ENCODE measurements at regions not wholly inside any gene's neighbourhood (a gene's known extent, or its start where the extent isn't known, plus 50 kb on each side); places are given as distances from the start of the nearest gene placed in this dataset.
A peak's percentile ranks its signal among the peaks of the same experiment; 100 is the strongest.
"Not testable (repeated sequence)": the region's sequence is repeated elsewhere in the genome, so short reads cannot be mapped to it uniquely, and the experiment has no call there.

- no peak for DNase-seq (ENCODE audit: low spot score)
Measured at GRCh38 chr6:150456466-150456865, 87.7 kb downstream of the IYD start.

- no peak for DNase-seq (ENCODE audit: low spot score)
Measured at GRCh38 chr6:150456902-150457643, 88.3 kb downstream of the IYD start.

GRCh38 chr6:150458579-150458978 is 89.8 kb downstream of the IYD start:
- peak; percentile 9 for DNase-seq (ENCODE audit: low spot score)

GRCh38 chr6:150463852-150464251 is 95.0 kb downstream of the IYD start:
- DNase-seq (ENCODE audit: low spot score) = no peak

DNA sequence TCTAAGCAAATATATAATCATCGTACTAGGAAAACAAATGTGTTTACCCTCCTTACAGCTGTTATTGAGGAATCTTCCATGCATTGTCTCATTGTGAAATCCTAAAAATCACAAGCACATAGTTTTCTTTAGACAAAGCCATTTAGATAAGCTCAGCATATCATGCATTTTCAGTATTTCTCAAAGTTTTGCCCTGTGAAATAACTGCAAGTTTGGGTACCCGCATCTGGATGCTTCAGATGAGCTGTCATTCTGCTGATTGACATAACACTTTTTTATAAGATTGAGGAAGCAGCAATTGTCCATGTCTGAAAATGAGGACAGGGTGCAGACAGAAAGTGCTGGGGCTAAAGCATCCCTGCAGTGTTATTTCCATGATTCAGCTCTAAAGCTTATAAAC is 96.2 kb downstream of the IYD start:
- DNase-seq (ENCODE audit: low spot score) = no peak

- no peak for DNase-seq (ENCODE audit: low spot score)
Measured at GRCh38 chr6:150465610-150466009, 96.8 kb downstream of the IYD start.

GRCh38 chr6:150466196-150466595 is 97.4 kb downstream of the IYD start:
- no peak for DNase-seq (ENCODE audit: low spot score)

- no peak for DNase-seq (ENCODE audit: low spot score)
Measured at GRCh38 chr6:150470131-150470530, 101.3 kb downstream of the IYD start.

- no peak for DNase-seq (ENCODE audit: low spot score)
Measured at GRCh38 chr6:150470960-150471665, 102.3 kb downstream of the IYD start.

DNA sequence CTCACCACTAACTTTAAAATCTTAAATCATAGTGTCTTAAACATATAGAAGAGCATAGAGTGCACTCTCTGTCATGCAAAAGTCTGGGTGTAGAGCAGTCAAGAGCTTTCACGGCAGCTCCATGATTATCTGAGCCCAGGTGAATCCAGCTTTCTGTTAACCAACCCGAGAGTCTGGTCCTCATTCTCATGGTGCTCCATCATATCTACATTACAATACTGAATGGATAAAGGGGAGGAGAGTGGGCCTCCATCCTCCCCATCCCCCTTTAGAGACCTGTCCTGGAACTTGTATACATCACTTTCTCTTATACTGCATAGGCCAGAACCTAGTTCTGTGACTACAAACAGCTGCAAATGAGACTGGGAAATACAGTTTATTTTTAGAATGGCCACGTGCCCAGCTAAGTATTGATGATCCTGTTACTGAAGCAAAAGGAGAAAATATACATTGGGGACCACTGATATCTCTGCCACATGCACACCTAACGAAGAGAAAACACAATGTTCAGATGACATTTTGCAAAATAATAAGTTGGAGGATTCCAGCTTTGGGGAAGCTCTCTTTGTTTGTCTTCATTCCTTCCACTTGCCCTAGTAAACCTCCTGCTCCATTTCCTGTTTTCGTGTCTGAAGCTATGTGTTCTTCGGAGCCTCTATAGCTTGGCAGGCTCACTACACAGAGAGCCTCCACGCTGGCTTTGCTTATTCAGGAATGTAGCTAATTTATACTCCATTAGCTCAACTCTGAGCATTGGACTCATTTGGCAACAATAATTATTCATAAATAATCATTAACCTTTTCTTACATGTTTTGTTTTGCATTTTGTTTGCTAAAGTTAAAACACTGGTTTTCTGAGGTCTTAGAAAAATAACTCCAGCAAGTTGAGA is 110.1 kb downstream of the IYD start:
- no peak for DNase-seq (ENCODE audit: low spot score)

DNA sequence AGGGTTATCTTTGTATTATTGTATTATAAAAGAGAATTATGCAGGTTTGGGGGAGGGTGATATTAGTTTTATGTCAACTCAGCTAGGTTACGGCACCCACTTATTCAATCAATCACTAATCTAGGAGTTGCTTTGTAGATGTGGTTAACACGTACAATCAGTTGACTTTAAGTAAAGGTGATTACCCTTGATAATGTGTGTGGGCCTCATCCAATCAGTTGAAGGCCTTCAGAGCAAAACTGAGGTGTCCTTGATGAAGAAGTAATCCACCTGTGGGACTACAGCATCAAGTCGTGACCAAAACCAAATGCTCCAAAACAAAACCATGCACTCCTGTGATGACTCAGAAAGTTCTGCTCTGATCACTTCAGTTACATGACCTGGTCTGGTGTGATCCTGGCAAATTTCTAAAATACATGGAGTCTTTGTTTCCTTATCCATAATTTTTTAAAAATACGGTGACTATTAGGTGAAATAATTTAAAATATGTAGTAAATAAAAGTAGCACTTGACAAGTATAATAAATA is 114.1 kb downstream of the IYD start:
- DNase-seq (ENCODE audit: low spot score) = no peak

- no peak for DNase-seq (ENCODE audit: low spot score)
Measured at GRCh38 chr6:150485161-150485958, 114.3 kb upstream of the PLEKHG1 start.

DNA sequence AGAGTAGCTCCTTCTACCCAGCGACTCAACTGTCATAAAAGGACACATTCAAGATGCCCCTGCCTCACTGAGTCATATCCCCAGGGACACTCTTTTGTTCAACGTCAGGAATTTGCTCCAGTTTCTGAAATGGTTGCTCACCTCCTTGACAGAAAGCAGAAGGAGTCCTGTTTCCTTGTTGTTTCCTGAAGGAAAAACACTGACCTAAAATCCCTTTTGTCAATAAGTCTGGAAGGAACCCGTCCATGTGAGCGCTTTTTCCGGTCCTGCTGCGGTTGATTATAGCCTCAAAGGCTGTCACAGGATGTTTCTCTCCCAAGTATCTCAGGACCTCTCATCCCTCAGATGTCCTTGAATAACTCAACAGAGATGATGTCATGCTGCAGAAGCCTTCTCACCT is 113.6 kb upstream of the PLEKHG1 start:
- DNase-seq (ENCODE audit: low spot score) = no peak

GRCh38 chr6:150490586-150490985 is 109.1 kb upstream of the PLEKHG1 start:
- DNase-seq (ENCODE audit: low spot score) = no peak

GRCh38 chr6:150491131-150491810 is 108.4 kb upstream of the PLEKHG1 start:
- no peak for DNase-seq (ENCODE audit: low spot score)

DNA sequence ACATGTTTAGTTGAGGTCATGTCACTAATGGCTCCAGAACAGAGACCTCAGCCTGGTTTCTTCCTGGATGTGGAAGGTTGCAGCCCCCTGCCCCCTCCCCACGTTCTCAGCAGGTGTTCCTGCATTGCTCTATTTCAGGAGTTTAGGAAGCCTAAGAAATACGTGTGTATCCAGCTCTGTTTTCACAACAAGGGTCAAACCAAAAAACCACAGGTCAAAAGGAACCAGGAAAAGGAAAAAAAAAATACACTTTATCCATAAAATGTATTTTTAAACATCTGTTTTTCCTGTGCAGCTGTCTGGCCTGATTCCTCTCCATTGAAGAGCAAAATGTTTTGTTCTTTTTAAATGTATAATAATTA is 107.9 kb upstream of the PLEKHG1 start:
- no peak for DNase-seq (ENCODE audit: low spot score)

DNA sequence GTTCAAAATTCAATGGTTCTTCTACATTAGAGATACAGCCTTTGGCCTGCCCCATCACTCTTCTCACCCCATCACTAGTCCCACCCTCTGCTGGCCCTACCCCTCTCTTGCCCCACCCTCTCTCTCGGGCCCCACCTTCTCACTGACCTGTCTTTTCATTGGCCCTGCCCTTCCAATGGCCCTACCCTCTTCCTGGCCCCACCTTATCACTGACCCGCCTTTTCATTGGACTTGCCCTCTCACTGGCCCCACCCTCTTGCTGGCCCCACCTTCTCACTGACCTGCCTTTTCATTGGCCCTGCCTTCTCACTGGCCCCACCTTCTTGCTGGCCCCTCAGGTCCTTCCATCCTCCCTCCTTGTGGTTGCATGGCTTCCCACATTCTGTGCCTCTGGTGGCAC is 107.2 kb upstream of the PLEKHG1 start:
- no peak for DNase-seq (ENCODE audit: low spot score)

DNA sequence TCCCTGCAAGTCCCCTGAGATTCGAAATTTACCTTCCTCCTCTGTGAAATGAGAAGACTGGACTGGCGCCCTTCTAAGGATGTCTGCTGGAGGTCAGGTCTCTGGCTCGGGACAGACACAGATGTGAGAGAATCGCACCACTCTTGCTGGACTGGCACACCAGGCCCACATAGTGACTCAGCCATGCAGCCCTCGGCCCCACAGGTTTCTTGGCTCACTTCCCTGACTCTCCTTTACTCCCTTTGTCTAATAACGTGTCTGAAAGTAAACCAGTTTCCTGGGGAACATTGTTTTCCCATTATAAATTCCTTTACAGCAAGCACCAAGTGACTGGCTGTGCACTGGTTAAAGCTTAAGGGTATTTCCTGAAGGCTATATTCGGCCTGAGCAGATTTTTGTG is 106.7 kb upstream of the PLEKHG1 start:
- no peak for DNase-seq (ENCODE audit: low spot score)

DNA sequence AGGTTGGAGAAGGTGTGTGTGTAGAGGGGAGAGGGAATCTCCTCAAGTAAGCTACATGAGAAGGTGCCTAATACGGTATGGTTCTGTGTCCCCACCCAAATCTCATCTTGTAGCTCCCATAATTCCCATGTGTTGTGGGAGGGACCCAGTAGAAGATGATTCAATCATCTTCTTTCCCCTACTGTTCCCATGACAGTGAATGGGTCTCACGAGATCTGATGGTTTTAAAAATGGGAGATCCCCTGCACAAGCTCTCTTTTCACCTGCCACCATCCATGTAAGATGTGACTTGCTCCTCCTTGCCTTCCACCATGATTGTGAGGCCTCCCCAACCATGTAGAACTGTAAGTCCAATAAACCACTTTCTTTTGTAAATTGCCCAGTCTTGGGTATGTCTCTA is 106.1 kb upstream of the PLEKHG1 start:
- DNase-seq (ENCODE audit: low spot score) = not testable (repeated sequence)

- no peak for DNase-seq (ENCODE audit: low spot score)
Measured at GRCh38 chr6:150494241-150494640, 105.4 kb upstream of the PLEKHG1 start.

GRCh38 chr6:150495126-150495525 is 104.6 kb upstream of the PLEKHG1 start:
- DNase-seq (ENCODE audit: low spot score) = no peak

All from Ammon's horn (tissue), 1 donor.